Natural killer cell (primary cell): ENCODE measurements at regions not wholly inside any gene's neighbourhood (a gene's known extent, or its start where the extent isn't known, plus 50 kb on each side); places are given as distances from the start of the nearest gene placed in this dataset.

ENCODE experiments used
- ATAC-seq, 3 donors: fragments of 150-1000 bp in 2 of 3; fragments of 200-7000 bp in 1 of 3; cut with Tn5 transposase; 1 replicate in 1 of 3; 2 replicates in 2 of 3; pipeline ENCODE4 v1.10.0; 2021; ENCODE audit warnings: mild to moderate bottlenecking in 2 of 3, moderate library complexity in 2 of 3
- DNase-seq, 2 donors: peaks; one replicate each; pipeline versions ENCODE4 v3.0.0 to v3.0.0-alpha.2; 2013 to 2021; ENCODE audit warnings: mixed read lengths in 1 of 2
- H3K27ac ChIP-seq: one replicate; pipeline ENCODE4 v1.5.1; 2013; ENCODE audit warnings: mild to moderate bottlenecking, low read length
- H3K27me3 ChIP-seq: one replicate; pipeline ENCODE4 v1.6.1; 2013; ENCODE audit warnings: low read length; ENCODE audit not compliant: control insufficient read depth, insufficient read depth
- H3K36me3 ChIP-seq: one replicate; pipeline ENCODE4 v1.6.1; 2013; ENCODE audit warnings: low read length; ENCODE audit not compliant: control insufficient read depth, insufficient read depth
- H3K4me1 ChIP-seq: one replicate; pipeline ENCODE4 v1.6.1; 2013; ENCODE audit warnings: low read length; ENCODE audit not compliant: control insufficient read depth, insufficient read depth
- H3K4me3 ChIP-seq: one replicate; pipeline ENCODE4 v1.5.1; 2013; ENCODE audit warnings: low read length
- H3K9me3 ChIP-seq: one replicate; pipeline ENCODE4 v1.6.1; 2013; ENCODE audit warnings: low read length; ENCODE audit not compliant: control insufficient read depth, insufficient read depth
- H3K27ac Mint-ChIP-seq, 2 donors: one replicate each; pipeline ENCODE4 v1.8.0; 2022; ENCODE audit warnings: mild to moderate bottlenecking in 2 of 2, mixed read lengths in 2 of 2, moderate library complexity in 1 of 2
- H3K27me3 Mint-ChIP-seq, 2 donors: one replicate each; pipeline ENCODE4 v1.8.0; 2022; ENCODE audit warnings: low read depth in 2 of 2, mixed read lengths in 2 of 2
- H3K36me3 Mint-ChIP-seq: one replicate; pipeline ENCODE4 v1.8.0; 2022; ENCODE audit warnings: mixed read lengths
- H3K4me1 Mint-ChIP-seq, 2 donors: one replicate each; pipeline ENCODE4 v1.8.0; 2022; ENCODE audit warnings: mixed read lengths in 2 of 2
- H3K4me3 Mint-ChIP-seq: one replicate; pipeline ENCODE4 v1.8.0; 2022; ENCODE audit warnings: mild to moderate bottlenecking, moderate library complexity, mixed read lengths
- H3K9me3 Mint-ChIP-seq, 2 donors: one replicate each; pipeline ENCODE4 v1.8.0; 2022; ENCODE audit warnings: mixed read lengths in 2 of 2
- CTCF ChIP-seq: fragments of 200-600 bp; IDR thresholded peaks from one replicate; pipeline ENCODE4 v1.8.0; 2022; ENCODE audit warnings: antibody characterized with exemption
- WGBS: methylation state at CpG from one replicate; pipeline ENCODE4 v1.1.7; 2013; ENCODE audit warnings: missing lambda C conversion rate; ENCODE audit not compliant: insufficient coverage; 5-methylcytosine and 5-hydroxymethylcytosine counted together
- intact Hi-C: fragments of 100-400 bp; cut with micrococcal nuclease; formaldehyde crosslinking; loops from one replicate; pipeline ENCODE4 v1.14.2; 2022

GRCh38 chr19:5271145-5271544 is 69.5 kb downstream of the PTPRS start:
- Mint-ChIP-seq H3K4me1 (no peaks in the 10 kb centered on the region), H3K27me3 (peaks cover 0 to 5% of the 10 kb centered on the region in 2 donors), H3K9me3 (no peaks in the 10 kb centered on the region), H3K27ac (no peak overlapping the region), H3K4me3 (no peak overlapping the region), H3K36me3 (no peaks in the 10 kb centered on the region)
- intact Hi-C loops: no loop called here
- 83% methylated on average over 10 of the region's 10 CpGs for WGBS
- no peaks in the 10 kb centered on the region for H3K9me3 ChIP-seq
- H3K27ac ChIP-seq: no peak overlapping the region
- no peak for DNase-seq
- no peaks in the 10 kb centered on the region for H3K36me3 ChIP-seq
- H3K4me1 ChIP-seq: no peaks in the 10 kb centered on the region
- ATAC-seq: no peak
- no peaks in the 10 kb centered on the region for H3K27me3 ChIP-seq
- no peak overlapping the region for H3K4me3 ChIP-seq
- no peak for TF ChIP-seq CTCF

GRCh38 chr19:5269926-5270325 is 70.7 kb downstream of the PTPRS start:
- H3K9me3 ChIP-seq: no peaks in the 10 kb centered on the region
- H3K27ac ChIP-seq: no peak overlapping the region
- no peaks in the 10 kb centered on the region for H3K9me3 Mint-ChIP-seq
- intact Hi-C loops: no loop called here
- H3K4me1 Mint-ChIP-seq: peaks cover 0 to 1% of the 10 kb centered on the region in 2 donors
- WGBS: 90% methylated on average over 8 of the region's 9 CpGs
- H3K4me1 ChIP-seq: no peaks in the 10 kb centered on the region
- no peak overlapping the region for H3K27ac Mint-ChIP-seq
- no peaks in the 10 kb centered on the region for H3K27me3 ChIP-seq
- TF ChIP-seq CTCF: no peak
- no peak overlapping the region for H3K4me3 ChIP-seq
- peaks cover 0 to 5% of the 10 kb centered on the region in 2 donors for H3K27me3 Mint-ChIP-seq
- DNase-seq (no peak), ATAC-seq (no peak)
- H3K4me3 Mint-ChIP-seq: no peak overlapping the region
- no peaks in the 10 kb centered on the region for H3K36me3 ChIP-seq
- no peaks in the 10 kb centered on the region for H3K36me3 Mint-ChIP-seq

GRCh38 chr19:5269279-5269678 is 71.3 kb downstream of the PTPRS start:
- Mint-ChIP-seq H3K4me3 (no peak overlapping the region), H3K27me3 (peaks cover 0 to 5% of the 10 kb centered on the region in 2 donors), H3K27ac (no peak overlapping the region), H3K36me3 (no peaks in the 10 kb centered on the region), H3K9me3 (no peaks in the 10 kb centered on the region), H3K4me1 (peaks cover 0 to 8% of the 10 kb centered on the region in 2 donors)
- Histone ChIP-seq H3K4me1 (peaks cover 6% of the 10 kb centered on the region), H3K27me3 (no peaks in the 10 kb centered on the region), H3K9me3 (no peaks in the 10 kb centered on the region), H3K4me3 (no peak overlapping the region), H3K36me3 (no peaks in the 10 kb centered on the region), H3K27ac (no peak overlapping the region)
- no peak for TF ChIP-seq CTCF
- no peak for ATAC-seq
- 94% methylated on average over 17 of the region's 17 CpGs for WGBS
- intact Hi-C loops: no loop called here
- DNase-seq: no peak

GRCh38 chr19:5268801-5269200 is 71.8 kb downstream of the PTPRS start:
- H3K4me3 ChIP-seq: no peak overlapping the region
- H3K4me1 Mint-ChIP-seq: peaks cover 0 to 10% of the 10 kb centered on the region in 2 donors
- no peaks in the 10 kb centered on the region for H3K36me3 Mint-ChIP-seq
- ATAC-seq (no peak), DNase-seq (no peak)
- H3K9me3 Mint-ChIP-seq: no peaks in the 10 kb centered on the region
- 94% methylated on average over 13 of the region's 13 CpGs for WGBS
- TF ChIP-seq CTCF: no peak
- no peaks in the 10 kb centered on the region for H3K27me3 ChIP-seq
- no peaks in the 10 kb centered on the region for H3K9me3 ChIP-seq
- no peak overlapping the region for H3K27ac Mint-ChIP-seq
- H3K27ac ChIP-seq: no peak overlapping the region
- no peaks in the 10 kb centered on the region for H3K36me3 ChIP-seq
- H3K4me3 Mint-ChIP-seq: no peak overlapping the region
- intact Hi-C loops: no loop called here
- H3K27me3 Mint-ChIP-seq: peaks cover 0 to 5% of the 10 kb centered on the region in 2 donors
- H3K4me1 ChIP-seq: peaks cover 6% of the 10 kb centered on the region
